ENCODE measurements at regions not wholly inside any gene's neighbourhood (a gene's known extent, or its start where the extent isn't known, plus 50 kb on each side); places are given as distances from the start of the nearest gene placed in this dataset.

- Histone ChIP-seq H3K4me2 (no peak overlapping the region), H3K9me3 (no peaks in the 10 kb centered on the region), H3K4me3 (no peak overlapping the region), H3K4me1 (peaks cover 7% of the 10 kb centered on the region; the same call in 2 of the 3 replicates), H3K27ac (no peak overlapping the region)
- POLR2A ChIA-PET, result no interaction called here
- FAIRE-seq (no peak), DNase-seq (ENCODE audit: low read depth in 1 of 2, low spot score in 1 of 2) (no peak), ATAC-seq (no peak)
- CTCF ChIA-PET, result interaction anchor here (0.8 kb wide), 1 partner anchor 34 kb away, joined by 3 read pairs; no protein-coding TSS in a partner anchor
- TF ChIP-seq ZSCAN20 (CRISPR knock-in tag; IDR thresholded peaks at IDR 0.05) (no peak), SMC3 (IDR thresholded peaks at IDR 0.05) (no peak), CHD4 (IDR thresholded peaks at IDR 0.05; ENCODE audit: borderline replicate concordance) (no peak), TP53 (CRISPR knock-in tag; IDR thresholded peaks at IDR 0.05) (no peak), HDAC2 (IDR thresholded peaks at IDR 0.05) (no peak), NPAS2 (CRISPR knock-in tag; IDR thresholded peaks at IDR 0.05; ENCODE audit: borderline replicate concordance) (no peak)
- 57% methylated on average over 6 of the region's 6 CpGs for WGBS (ENCODE audit: missing lambda C conversion rate)
These were observed 132.9 kb downstream of the MSL3 start for GRCh38 chrX:11890836-11891514.

- CTCF ChIA-PET, result no interaction called here
- Histone ChIP-seq H3K4me3 (no peak overlapping the region), H3K4me1 (peaks cover 7% of the 10 kb centered on the region; the same call in 2 of the 3 replicates), H3K9me3 (no peaks in the 10 kb centered on the region), H3K27ac (no peak overlapping the region), H3K4me2 (no peak overlapping the region)
- no peak for ATAC-seq
- TF ChIP-seq HDAC2 (IDR thresholded peaks at IDR 0.05) (no peak), JUNB (IDR thresholded peaks at IDR 0.05) (no peak), MAZ (IDR thresholded peaks at IDR 0.05; ENCODE audit: borderline replicate concordance, low read depth, low read length) (no peak), JUN (IDR thresholded peaks at IDR 0.05) (no peak), ESRRA (IDR thresholded peaks at IDR 0.05; ENCODE audit: borderline replicate concordance, low read length) (no peak), ATOH8 (CRISPR knock-in tag; IDR thresholded peaks at IDR 0.05; ENCODE audit: low read depth) (no peak), RNF2 (IDR thresholded peaks at IDR 0.05; ENCODE audit: borderline replicate concordance, low read depth) (no peak), BHLHE40 (IDR thresholded peaks at IDR 0.05; ENCODE audit: low read depth, low read length) (no peak), RCOR1 (IDR thresholded peaks at IDR 0.05; ENCODE audit: low read depth, low read length) (no peak), CTCF (IDR thresholded peaks at IDR 0.05) (no peak), HEYL (CRISPR knock-in tag; IDR thresholded peaks at IDR 0.05) (no peak), TP53 (CRISPR knock-in tag; IDR thresholded peaks at IDR 0.05) (no peak), SREBF2 (IDR thresholded peaks at IDR 0.05) (no peak), PHF8 (IDR thresholded peaks at IDR 0.05; ENCODE audit: borderline replicate concordance, low read depth) (no peak), NFE2L2 (conservative IDR thresholded peaks at IDR 0.05; ENCODE audit: low read length) (no peak), HOXB13 (CRISPR knock-in tag; IDR thresholded peaks at IDR 0.05; ENCODE audit: low read depth) (no peak), TFCP2L1 (CRISPR knock-in tag; IDR thresholded peaks at IDR 0.05) (no peak), RAD21 (conservative IDR thresholded peaks at IDR 0.05 in 1 of 2, IDR thresholded peaks at IDR 0.05 in 1 of 2) (no peak), ZSCAN20 (CRISPR knock-in tag; IDR thresholded peaks at IDR 0.05) (no peak)
- FAIRE-seq, result no peak
- 82% methylated on average over 3 of the region's 3 CpGs for WGBS (ENCODE audit: missing lambda C conversion rate)
- POLR2A ChIA-PET, result no interaction called here
- DNase-seq (ENCODE audit: low read depth in 1 of 2, low spot score in 1 of 2), result no peak
These were observed 136.1 kb downstream of the MSL3 start for GRCh38 chrX:11893933-11894710.

All from A549 (cell line).